ENCODE measurements at regions not wholly inside any gene's neighbourhood (a gene's known extent, or its start where the extent isn't known, plus 50 kb on each side); places are given as distances from the start of the nearest gene placed in this dataset.

DNA sequence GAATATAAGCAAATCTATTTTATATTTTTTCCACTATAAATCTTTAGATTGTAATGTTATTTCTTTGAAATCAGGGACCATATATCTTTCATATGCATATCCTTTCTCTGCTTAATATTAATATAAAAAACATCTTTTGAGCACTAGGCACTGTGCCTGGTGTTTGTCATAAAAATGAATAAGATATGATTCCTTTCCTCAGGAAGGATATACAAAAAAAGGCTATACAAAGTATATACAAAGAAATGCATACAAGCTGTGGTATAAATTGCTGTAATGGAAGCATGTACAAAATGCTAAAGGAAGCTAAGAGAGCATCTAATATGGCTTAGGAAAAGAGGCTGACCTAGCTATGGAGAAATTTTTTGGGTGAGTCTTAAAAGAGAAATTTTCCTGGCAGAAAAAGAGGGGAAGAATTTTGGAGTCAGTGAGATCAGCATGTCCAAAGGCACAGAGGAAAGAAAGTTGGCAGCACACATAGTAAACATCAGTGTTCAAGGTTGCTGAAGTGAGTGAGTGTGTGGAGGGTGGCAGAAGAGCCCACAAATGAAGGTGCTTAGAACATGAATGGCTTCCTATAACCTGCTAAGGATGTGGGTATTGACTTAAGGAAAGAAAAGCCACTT is 500.0 kb downstream of the SPRY1 start:
- DNase-seq, result no peak

GRCh38 chr4:123898946-123899666 is 502.5 kb downstream of the SPRY1 start:
- no peak for DNase-seq

- no peak for DNase-seq
These were observed 508.3 kb downstream of the SPRY1 start for GRCh38 chr4:123904882-123905281.

DNA sequence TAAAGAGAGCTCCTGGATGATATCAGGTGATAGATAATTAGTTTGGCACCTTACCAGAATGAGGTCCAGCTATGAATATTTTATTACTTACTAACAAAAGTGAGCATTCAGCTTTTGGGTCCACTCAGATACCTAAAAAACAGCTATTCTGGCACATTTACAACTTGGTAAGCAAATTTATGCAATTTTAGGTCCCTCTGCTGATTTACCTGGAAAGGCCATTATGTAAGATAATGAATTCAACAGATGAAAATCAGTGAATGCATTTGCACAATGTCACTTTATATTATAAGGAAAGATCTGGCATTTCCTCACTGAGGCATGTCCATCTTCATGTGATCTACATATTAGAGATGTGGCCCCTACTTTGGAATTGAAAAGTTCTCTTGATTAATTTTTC is 517.0 kb downstream of the SPRY1 start:
- no peak for DNase-seq

DNA sequence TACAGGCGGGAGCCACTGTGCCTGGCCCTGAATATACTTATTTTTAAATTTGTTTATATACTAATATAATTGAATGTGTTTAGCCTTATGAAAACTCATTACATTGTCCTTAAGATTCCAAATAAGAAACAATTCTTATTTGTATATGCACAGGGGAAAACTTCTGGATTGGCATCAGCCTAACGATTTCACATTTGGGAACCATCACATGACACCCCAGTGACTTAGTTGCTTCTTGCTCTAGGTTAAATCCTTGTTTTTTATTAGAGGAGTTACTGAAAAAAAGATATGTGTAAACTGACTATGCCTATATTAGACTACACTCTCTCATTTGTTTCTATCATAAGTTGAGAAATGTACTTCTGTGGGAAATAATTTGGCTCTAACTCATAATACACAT is 520.2 kb downstream of the SPRY1 start:
- DNase-seq, result no peak

- DNase-seq, result no peak
These were observed 523.0 kb downstream of the SPRY1 start for GRCh38 chr4:123919576-123920098.

DNA sequence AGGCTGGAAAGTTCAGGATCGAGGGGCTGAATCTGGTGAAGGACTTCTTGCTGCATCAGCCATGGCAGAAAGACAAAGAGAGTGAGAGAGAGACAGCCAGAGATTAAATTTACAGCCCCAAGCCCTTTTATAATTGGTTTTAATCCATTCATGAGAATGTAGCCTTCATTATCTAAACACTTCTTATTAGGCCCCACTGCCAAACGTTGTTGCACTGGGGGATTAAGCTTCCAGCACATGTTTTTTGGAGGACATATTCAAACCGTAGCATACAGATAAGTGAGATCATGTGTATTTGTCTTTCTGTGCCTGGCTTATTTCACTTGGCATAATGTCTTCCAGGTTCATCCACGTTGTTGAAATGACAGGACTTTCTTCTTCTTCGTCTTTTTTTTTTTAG is 524.7 kb downstream of the SPRY1 start:
- no peak for DNase-seq

GRCh38 chr4:123922847-123923246 is 526.3 kb downstream of the SPRY1 start:
- no peak for DNase-seq

DNA sequence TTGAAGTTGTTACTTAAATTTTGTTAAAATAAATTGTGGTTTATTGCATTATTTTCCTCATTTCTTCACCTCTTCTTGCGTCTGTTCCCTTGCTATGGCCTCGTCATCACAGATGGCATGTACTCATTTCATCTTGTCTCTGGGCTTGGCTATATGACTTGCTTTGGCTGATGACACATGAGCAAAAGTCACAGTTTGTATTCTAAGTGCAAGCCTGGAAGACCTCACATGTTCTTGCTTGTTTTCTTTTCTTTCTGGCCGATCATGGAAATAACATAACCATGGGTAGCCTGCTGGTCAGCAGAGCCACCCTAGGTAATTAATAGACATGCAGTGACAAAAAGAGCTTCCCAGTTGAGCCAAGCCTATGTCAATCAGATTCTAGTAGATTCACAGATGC is 527.9 kb downstream of the SPRY1 start:
- DNase-seq, result no peak

GRCh38 chr4:123929565-123929964 is 533.0 kb downstream of the SPRY1 start:
- no peak for DNase-seq

DNA sequence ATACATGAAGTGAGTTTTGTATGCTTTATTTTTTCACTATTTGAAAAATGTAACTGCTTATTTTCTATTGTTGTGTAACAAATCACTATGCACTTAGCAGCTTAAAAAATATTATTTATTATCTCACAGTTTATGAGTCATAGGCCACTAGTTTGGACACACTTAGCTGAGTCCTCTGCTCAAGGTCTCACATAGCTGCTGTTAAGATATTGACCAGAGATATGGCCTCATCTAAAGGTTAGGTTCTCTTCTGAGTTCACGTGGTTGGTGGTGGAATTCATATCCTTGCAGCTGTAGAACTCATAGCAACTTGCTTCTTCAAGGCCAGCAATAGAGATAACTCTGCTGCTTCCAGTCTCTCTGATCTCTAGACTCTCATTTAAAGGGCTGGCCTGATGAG is 534.4 kb downstream of the SPRY1 start:
- no peak for DNase-seq

GRCh38 chr4:123934096-123934495 is 537.5 kb downstream of the SPRY1 start:
- no peak for DNase-seq

DNA sequence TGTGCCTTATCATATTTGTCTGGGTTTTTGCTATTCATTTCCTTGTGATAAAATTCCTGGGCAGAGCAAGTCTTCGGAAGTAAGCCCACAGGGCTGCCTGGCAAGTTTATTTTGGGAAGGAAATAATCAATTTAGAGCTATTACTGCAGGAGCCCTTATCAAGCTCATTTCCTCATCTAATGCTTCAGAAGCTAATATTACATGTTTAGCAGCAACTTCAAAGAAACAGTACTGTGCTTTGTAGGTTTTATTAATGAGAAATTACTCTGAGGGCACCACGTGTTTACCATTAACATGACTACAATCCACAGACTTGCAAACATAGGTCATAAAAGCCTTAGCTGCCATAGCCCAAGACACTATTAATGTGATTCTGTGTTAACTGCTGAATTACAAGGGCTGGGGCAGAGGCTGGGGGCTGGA is 540.0 kb downstream of the SPRY1 start:
- DNase-seq, result no peak

- DNase-seq, result no peak
These were observed 541.0 kb downstream of the SPRY1 start for GRCh38 chr4:123937581-123937980.

GRCh38 chr4:123939621-123940020 is 543.0 kb downstream of the SPRY1 start:
- DNase-seq, result no peak

DNA sequence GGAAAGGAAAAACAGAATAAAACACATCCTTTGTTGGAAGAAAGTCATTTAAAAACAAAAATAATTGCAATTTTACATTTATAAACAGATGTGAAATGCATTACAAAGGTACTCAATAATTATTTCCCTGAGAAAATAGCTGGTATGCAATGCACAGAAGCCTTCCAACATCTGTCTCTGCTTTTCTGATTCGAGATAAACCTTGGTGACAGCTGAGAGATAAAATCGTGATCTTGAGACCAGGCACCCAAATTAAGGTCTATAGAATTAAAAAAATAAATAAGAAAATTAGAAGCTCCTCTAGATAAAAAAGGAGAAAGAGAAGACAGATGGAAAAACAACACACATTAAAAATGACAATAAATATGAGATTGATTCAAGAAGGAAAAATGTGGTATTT is 544.0 kb downstream of the SPRY1 start:
- no peak for DNase-seq

GRCh38 chr4:123941306-123941705 is 544.7 kb downstream of the SPRY1 start:
- DNase-seq, result no peak

GRCh38 chr4:123943976-123944375 is 547.4 kb downstream of the SPRY1 start:
- DNase-seq, result no peak

DNA sequence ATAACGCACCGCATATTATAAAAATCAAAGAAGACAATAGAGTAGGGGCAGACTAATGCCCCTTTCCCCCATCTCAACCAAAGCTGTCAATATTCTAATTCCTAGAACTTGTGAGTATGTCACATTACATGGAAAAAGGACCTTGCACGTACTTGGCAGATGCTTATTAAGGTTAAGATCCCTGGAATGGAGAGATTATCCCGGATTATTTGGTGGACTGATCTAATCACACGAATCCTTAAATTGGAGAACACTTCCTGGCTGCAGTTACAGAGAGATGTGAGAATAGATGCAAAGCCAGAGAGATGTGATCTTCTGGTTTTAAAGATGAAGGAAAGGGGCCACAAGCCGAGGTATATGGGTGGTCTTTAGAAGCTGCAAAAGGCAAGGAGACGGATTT is 548.7 kb downstream of the SPRY1 start:
- no peak for DNase-seq

DNA sequence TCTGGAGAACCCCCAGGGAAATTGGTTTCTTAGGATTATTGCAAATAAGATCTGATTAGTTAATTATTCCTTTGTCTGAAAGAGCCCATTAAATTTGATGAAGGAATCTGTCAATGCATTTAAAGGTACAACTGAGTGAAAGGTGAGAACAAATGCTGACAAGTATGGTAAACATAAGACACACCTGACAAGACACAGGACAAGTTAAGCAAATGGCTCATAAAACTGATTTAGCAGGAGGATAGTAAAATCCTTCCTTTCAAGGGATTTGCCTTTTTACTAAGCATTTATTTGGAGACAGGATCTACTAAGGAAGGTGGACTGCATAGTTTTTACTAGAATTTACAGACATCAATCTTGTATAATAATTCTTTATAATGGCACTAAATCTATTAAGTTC is 553.9 kb downstream of the SPRY1 start:
- no peak for DNase-seq

DNA sequence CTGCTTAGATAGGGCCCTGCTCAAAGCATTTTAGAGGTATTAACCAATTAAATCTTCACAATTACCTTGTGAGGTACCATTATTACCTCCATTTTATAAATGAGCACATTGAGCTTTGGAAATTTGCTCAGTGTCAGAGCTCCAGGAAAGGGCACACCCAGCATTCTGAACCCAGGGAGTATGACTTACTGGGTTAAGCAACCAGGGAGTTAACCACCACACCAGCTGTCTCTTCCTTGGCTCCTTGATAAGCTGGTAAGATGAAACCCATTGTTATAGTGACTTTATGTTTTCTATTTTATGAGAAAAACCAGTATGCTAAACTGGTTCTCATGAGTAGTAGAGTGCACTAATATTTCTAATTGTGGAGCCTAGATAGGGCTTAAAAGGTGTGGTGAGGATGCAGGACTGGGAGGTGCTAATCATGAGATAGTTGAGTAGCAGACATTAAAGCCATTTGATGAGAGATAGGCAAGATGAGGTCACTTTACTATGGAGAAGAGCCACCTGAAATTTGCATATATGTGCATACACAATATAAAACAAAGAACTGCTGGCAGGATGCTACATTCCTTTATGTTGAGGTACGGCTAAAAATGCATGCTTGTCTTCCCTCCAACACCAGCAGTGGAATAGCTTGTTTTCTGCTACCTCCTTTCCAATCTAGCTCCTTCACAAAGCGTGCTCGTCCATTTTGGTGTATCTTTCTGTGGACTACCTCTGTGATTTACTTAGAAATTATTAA is 556.1 kb downstream of the SPRY1 start:
- no peak for DNase-seq

GRCh38 chr4:123953566-123953965 is 557.0 kb downstream of the SPRY1 start:
- DNase-seq, result no peak

DNA sequence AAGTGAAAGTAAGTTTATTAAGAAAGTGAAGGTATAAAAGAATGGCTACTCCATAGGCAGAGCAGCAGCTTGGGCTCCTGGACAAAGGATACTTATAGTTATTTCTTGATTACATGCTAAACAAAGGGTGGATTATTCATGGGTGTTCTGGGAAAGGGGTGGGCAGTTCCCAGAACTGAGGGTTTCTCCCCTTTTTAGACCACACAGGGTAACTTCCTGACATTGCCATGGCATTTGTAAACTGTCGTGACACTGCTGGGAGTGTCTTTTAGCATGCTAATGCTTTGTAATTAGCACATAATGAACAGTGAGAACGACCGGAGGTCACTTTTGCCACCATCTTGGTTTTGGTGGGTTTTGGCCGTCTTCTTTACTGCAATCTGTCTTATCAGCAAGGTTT is 557.6 kb downstream of the SPRY1 start:
- DNase-seq, result no peak
